Natural killer cell treated with Interleukin-12 subunit alpha and Interleukin-12 subunit beta and Interleukin-15 and Interleukin-18, amount 100 ng/mL, for 72 hours (primary cell): ENCODE measurements at regions not wholly inside any gene's neighbourhood (a gene's known extent, or its start where the extent isn't known, plus 50 kb on each side); places are given as distances from the start of the nearest gene placed in this dataset.
"Not testable (repeated sequence)": the region's sequence is repeated elsewhere in the genome, so short reads cannot be mapped to it uniquely, and the experiment has no call there.

Experiments used
- ATAC-seq, 2 donors: fragments of 150-1000 bp; cut with Tn5 transposase in 1 of 2; sonication (Bioruptor Pico), chemical (Tn5 transposase) in 1 of 2; 2 replicates each; pipeline ENCODE4 v1.10.0; 2021
- DNase-seq: peaks from one replicate; pipeline ENCODE4 v3.0.0; 2022; ENCODE audit warnings: low spot score
- H3K27ac Mint-ChIP-seq, 2 donors: 1 replicate in 1 of 2; 2 replicates in 1 of 2; pipeline ENCODE4 v1.8.0; 2022; ENCODE audit warnings: mixed read lengths in 2 of 2, mild to moderate bottlenecking in 1 of 2, moderate library complexity in 1 of 2
- H3K27me3 Mint-ChIP-seq, 2 donors: 1 replicate in 1 of 2; 2 replicates in 1 of 2; pipeline ENCODE4 v1.8.0; 2022; ENCODE audit warnings: mixed read lengths in 2 of 2
- H3K36me3 Mint-ChIP-seq: one replicate; pipeline ENCODE4 v1.8.0; 2022; ENCODE audit warnings: mixed read lengths
- H3K4me1 Mint-ChIP-seq, 2 donors: 1 replicate in 1 of 2; 2 replicates in 1 of 2; pipeline ENCODE4 v1.8.0; 2022; ENCODE audit warnings: low read depth in 2 of 2, mixed read lengths in 2 of 2, mild to moderate bottlenecking in 1 of 2
- H3K4me3 Mint-ChIP-seq: one replicate; pipeline ENCODE4 v1.8.0; 2022; ENCODE audit warnings: mixed read lengths
- H3K9me3 Mint-ChIP-seq: 2 replicates; pipeline ENCODE4 v1.8.0; 2022; ENCODE audit warnings: mixed read lengths

DNA sequence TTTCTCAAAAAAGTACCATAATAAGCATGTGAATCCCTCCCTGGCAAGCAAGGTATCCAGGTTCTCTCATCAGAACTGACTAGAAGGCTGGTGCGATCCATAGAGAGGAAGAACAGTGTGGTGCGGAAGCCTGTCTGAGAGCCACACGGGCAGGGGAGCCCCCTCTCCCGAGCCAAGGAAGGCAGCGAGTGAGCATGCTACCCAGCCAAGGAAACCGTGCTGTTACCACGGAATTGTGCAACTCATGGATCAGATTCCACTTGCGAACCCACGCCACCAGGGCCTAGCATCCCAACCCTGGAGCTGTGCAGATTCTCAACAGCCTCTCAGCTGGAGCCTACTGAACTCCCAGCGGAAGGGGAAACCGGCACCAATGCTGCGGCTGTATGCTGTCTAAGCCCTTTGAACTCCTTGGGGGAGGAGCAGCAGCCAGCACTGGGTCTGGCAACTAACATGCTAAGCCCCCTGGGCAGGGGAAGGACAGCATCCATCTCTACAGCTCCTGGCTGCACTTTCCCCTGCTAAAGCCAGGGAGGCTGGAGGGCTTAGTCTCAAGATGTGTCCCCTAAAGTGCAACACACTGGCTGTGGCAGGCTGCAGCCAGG is 823.1 kb downstream of the EPHA4 start:
- H3K27ac Mint-ChIP-seq, result no peak overlapping the region
- no peak overlapping the region for H3K4me3 Mint-ChIP-seq
- H3K36me3 Mint-ChIP-seq, result no peaks in the 10 kb centered on the region
- DNase-seq (no peak), ATAC-seq (peak; percentile 33 to 48)
- H3K4me1 Mint-ChIP-seq, result no peaks in the 10 kb centered on the region
- H3K9me3 Mint-ChIP-seq, result peaks cover 3% of the 10 kb centered on the region
- no peaks in the 10 kb centered on the region for H3K27me3 Mint-ChIP-seq

DNA sequence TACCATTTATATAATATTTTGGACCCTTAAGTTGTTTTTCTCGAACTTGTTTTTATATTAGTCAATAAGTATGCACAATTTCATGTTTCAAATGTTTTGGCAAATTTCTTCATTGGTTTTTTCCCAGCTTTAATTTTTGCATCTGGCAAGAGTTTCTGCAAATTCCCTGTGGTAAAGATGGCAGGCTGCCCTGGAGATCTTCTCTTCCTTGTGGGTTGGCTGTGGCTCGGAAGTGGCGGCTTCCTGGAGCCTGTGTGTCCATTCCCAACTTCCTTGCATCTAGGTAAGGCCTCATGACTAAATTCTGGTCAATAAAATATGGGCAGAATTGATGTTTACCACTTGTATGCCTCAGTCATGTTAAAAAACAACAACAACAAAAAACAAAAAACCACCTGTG is 818.6 kb downstream of the EPHA4 start:
- H3K9me3 Mint-ChIP-seq, result peaks cover 6% of the 10 kb centered on the region
- H3K36me3 Mint-ChIP-seq, result no peaks in the 10 kb centered on the region
- H3K4me3 Mint-ChIP-seq, result no peak overlapping the region
- no peak for ATAC-seq
- DNase-seq, result no peak
- no peak overlapping the region for H3K27ac Mint-ChIP-seq
- peaks cover 0 to 3% of the 10 kb centered on the region in 2 donors for H3K27me3 Mint-ChIP-seq
- no peaks in the 10 kb centered on the region for H3K4me1 Mint-ChIP-seq

DNA sequence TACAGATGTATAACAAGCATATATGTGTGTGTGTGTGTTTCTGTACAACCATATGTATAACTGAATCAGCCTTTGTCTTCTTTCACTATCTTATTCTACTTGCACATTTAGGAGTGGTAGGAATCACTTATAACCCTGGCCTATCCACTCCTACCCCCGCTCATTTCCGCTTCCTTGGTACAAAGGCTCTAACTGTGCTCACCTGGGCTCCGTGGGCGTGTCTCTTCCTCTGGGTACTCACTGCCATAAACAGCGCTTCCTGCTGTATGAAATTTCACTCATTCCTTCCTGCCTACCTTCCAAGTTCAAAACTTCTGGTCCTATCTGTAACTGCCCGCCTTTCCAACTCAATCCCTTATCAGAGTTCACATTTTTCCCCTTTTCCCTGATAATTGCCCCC is 815.5 kb downstream of the EPHA4 start:
- Mint-ChIP-seq H3K4me1 (no peaks in the 10 kb centered on the region), H3K27ac (no peak overlapping the region), H3K36me3 (no peaks in the 10 kb centered on the region), H3K4me3 (no peak overlapping the region), H3K27me3 (peaks cover 2 to 3% of the 10 kb centered on the region in 2 donors), H3K9me3 (peaks cover 4% of the 10 kb centered on the region)
- DNase-seq (no peak), ATAC-seq (no peak)

DNA sequence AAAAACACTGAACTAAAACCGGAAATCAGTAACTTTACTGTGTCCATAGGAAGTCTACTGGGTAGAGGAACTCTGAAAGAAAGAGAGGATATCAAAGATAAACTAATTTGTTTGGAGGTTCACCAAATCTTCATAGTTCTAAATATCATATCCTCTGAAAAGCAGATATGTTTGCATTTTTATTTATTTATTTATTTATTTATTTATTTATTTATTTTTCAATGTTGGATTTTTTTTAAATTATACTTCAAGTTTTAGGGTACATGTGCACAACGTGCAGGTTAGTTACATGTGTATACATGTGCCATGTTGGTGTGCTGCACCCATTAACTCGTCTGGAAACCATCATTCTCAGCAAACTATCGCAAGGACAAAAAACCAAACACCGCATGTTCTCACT is 813.7 kb downstream of the EPHA4 start:
- not testable (repeated sequence) for H3K4me3 Mint-ChIP-seq

DNA sequence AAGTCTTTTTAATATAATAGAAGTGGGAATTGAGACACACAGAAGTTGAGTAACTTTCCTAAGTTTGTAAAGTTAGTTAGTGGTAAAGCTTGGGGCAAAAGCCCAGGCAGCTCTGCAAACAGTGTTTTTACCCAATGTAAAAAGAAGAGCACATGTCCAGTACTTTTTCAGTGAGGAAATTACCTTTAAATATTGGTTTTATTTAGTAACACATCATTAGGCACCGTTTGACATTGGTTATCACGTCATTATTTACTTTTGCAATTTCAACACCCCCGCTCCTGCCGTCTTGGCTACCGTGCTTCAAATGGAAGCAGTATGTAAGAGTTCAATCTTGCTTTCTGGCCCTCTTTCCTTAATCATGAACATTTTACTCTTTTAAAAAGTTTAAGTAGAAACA is 807.9 kb downstream of the EPHA4 start:
- Mint-ChIP-seq H3K36me3 (no peaks in the 10 kb centered on the region), H3K27me3 (peaks cover 0 to 8% of the 10 kb centered on the region in 2 donors), H3K4me1 (no peaks in the 10 kb centered on the region), H3K9me3 (no peaks in the 10 kb centered on the region), H3K4me3 (no peak overlapping the region), H3K27ac (no peak overlapping the region)
- DNase-seq (no peak), ATAC-seq (no peak)

More for the DNA sequence above, 813.7 kb downstream of the EPHA4 start:
- not testable (repeated sequence) for H3K27me3 Mint-ChIP-seq, H3K9me3 Mint-ChIP-seq, ATAC-seq, H3K36me3 Mint-ChIP-seq, DNase-seq, H3K4me1 Mint-ChIP-seq, H3K27ac Mint-ChIP-seq

DNA sequence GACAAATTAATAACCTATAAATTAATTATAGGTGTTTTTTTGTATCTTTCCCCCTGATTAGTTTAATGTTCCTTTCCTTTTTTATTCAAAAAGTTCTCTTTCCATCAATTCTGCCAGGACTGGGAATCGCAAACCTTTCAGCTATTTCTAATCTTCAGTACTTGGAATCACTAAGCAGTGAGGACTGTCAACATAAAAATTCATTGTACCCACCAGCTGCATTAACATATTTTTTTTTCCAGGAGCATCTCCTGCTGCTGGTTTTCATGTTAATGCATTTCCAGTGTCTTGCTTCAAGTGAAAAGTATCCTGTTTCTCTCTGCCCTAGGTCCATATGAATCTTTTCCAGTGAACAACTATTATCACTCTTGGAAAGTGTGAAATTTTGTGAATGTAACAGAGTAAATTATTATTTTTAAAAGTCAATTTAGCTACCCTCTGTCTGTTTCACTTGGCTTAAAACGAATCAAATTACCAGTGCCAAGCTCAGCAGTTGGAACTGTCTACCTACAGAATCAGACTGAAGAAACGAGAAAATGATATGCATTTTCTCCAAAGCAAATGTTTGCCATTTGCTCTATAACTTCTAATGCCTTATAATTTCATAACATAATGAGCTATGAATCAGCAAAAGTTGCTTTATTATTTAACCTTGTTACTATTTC is 804.4 kb downstream of the EPHA4 start:
- Mint-ChIP-seq H3K4me1 (no peaks in the 10 kb centered on the region), H3K27me3 (no peaks in the 10 kb centered on the region), H3K4me3 (no peak overlapping the region), H3K36me3 (no peaks in the 10 kb centered on the region), H3K27ac (no peak overlapping the region), H3K9me3 (no peaks in the 10 kb centered on the region)
- ATAC-seq (no peak), DNase-seq (no peak)

DNA sequence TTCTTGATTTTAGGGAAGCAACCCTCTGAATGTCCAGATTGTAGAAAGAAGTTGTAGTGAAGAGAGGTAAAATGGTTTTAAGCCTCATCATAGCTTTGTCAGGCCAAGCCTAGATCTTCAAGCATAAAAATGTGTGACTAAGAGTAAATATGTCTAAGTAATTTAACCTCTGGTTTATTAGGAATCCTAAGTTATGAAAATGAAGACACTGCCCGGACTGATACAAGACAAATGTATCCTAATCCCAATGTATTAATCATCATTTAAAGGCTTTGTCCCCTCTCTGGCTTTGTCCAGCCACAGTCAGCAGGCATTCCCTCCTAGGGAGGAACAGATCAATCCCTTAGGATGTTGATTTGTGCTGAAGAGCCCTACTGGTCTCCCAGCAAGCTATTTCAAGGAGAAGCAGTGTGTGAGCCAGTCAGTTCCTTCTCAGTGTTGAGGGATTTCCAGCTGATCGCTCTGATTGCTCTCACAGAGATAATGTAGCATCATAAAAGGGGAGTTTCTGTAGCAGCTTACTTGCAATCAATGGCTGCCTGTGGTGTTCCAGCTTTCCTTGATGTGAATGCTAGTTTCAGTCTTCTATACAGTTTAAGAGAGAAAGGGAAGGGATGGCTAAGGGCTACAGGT is 796.1 kb downstream of the EPHA4 start:
- no peak overlapping the region for H3K27ac Mint-ChIP-seq
- no peaks in the 10 kb centered on the region for H3K36me3 Mint-ChIP-seq
- DNase-seq (no peak), ATAC-seq (no peak)
- H3K4me3 Mint-ChIP-seq, result no peak overlapping the region
- peaks cover 0 to 14% of the 10 kb centered on the region in 2 donors for H3K27me3 Mint-ChIP-seq
- no peaks in the 10 kb centered on the region for H3K4me1 Mint-ChIP-seq
- H3K9me3 Mint-ChIP-seq, result peaks cover 8% of the 10 kb centered on the region

DNA sequence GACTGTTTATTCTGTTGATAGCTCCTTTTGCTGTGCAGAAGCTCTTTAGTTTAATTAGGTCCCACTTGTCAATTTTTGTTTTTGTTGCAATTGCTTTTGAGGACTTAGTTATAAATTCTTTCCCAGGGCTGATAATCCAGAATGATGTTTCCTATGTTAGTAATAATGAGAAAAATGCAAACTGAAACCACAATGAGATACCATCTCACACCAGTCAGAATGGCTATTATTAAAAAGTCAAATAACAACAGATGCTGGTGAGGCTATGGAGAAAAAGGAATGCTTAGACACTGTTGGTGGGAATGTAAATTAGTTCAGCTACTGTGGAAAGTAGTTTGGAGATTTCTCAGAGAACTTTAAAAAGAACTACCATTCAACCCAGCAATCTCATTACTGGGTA is 793.0 kb downstream of the EPHA4 start:
- not testable (repeated sequence) for H3K4me1 Mint-ChIP-seq, H3K4me3 Mint-ChIP-seq, H3K36me3 Mint-ChIP-seq, ATAC-seq, DNase-seq, H3K27ac Mint-ChIP-seq
- Mint-ChIP-seq H3K9me3 (peaks cover 10% of the 10 kb centered on the region), H3K27me3 (peaks cover 2 to 14% of the 10 kb centered on the region in 2 donors)

DNA sequence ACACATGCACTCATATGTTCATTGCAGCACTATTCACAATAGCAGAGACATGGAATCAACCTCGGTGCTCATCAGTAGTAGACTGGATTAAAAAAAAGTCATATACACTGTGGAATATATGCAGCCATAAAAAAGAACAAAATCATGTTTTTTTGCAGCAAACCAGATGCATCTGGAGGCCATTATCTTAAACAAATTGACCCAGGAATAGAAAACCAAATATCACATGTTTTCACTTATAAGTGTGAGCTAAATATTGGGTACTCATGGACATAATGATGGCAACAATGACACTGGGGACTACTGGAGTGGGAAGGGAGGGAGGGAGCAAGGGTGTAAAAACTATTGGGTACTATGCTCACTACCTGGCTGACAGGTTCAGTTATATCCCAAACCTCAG is 792.6 kb downstream of the EPHA4 start:
- no peak overlapping the region for H3K27ac Mint-ChIP-seq
- DNase-seq (no peak), ATAC-seq (no peak)
- H3K4me3 Mint-ChIP-seq, result no peak overlapping the region
- H3K27me3 Mint-ChIP-seq, result peaks cover 2 to 14% of the 10 kb centered on the region in 2 donors
- H3K9me3 Mint-ChIP-seq, result peaks cover 10% of the 10 kb centered on the region
- no peaks in the 10 kb centered on the region for H3K4me1 Mint-ChIP-seq
- H3K36me3 Mint-ChIP-seq, result no peaks in the 10 kb centered on the region

DNA sequence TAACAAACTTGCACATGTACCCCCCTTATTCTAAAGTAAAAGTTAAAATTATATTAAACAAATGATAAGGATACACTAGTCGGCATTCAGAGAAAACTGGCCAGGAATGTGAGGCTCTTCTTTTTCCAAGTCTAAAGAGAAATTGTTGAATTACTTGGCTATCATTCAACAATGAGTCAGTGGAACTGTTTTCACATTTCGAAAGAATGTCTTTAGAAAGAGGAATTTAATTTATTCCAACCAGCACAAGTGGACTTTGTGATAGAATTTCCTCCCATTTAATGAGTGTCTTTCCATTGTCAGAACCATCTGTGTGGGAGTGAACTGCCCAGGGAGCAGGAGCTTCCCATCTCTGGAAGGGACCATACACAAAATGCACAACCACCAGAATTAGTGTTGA is 792.2 kb downstream of the EPHA4 start:
- Mint-ChIP-seq H3K9me3 (peaks cover 10% of the 10 kb centered on the region), H3K4me3 (no peak overlapping the region)

DNA sequence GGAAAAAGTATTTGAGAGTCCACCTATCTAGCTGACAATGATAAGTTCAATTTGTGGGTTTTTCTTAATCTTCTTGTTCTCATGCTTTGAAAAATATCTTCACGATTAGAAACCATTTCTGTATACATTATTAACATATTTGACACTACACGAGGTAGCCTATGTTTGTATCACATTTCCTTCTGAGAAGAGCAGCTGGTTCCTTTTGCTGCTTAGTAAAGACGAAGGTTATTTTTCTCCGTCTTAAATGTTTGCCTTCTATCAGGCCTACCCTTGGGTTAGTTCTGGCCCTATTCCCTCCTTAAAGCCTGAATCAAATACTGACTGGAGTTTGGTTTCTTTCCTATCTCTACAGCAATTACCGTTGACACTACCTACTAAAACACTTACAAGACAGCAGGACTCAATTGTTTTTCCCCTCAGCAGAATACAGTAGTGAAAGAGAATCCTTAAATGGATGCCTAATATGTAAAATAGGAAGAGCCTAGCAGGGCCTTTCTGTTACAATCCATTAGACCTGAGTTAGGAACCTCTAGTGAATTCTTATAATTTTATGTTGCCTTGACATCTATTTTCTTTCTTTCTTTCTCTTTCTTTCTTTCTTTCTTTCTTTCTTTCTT is 790.4 kb downstream of the EPHA4 start:
- peaks cover 2 to 14% of the 10 kb centered on the region in 2 donors for H3K27me3 Mint-ChIP-seq
- no peak overlapping the region for H3K27ac Mint-ChIP-seq
- no peak overlapping the region for H3K4me3 Mint-ChIP-seq
- ATAC-seq (no peak), DNase-seq (no peak)
- peaks cover 10% of the 10 kb centered on the region for H3K9me3 Mint-ChIP-seq
- H3K36me3 Mint-ChIP-seq, result no peaks in the 10 kb centered on the region
- no peaks in the 10 kb centered on the region for H3K4me1 Mint-ChIP-seq

More for the DNA sequence above, 792.2 kb downstream of the EPHA4 start:
- Mint-ChIP-seq H3K27me3 (peaks cover 2 to 14% of the 10 kb centered on the region in 2 donors), H3K36me3 (no peaks in the 10 kb centered on the region), H3K27ac (no peak overlapping the region), H3K4me1 (no peaks in the 10 kb centered on the region)
- DNase-seq, result no peak
- ATAC-seq, result no peak

DNA sequence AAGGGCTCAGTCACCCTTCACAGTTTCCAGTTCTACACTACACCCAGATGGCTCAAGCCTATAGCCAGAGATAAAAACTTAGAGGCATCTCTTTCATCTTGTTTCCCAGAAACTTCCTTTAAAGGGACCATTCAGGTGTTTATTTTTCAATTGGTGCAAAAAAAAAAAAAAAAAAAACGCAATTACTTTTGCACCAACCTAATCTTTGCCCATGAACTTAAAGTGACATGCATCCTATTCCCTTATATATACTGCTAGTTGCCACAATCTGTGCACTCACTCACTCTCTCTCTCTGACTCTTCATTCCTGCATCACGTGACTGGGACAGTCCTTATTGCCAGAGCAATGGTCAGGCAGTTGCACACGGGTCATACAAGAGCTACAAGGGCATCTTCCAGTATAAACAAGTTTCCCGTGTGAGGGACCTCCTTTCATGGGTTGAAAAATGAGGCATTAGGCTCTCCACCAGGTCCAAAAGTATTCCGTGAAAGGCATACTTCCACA is 789.4 kb downstream of the EPHA4 start:
- no peak overlapping the region for H3K4me3 Mint-ChIP-seq
- no peaks in the 10 kb centered on the region for H3K36me3 Mint-ChIP-seq
- H3K27ac Mint-ChIP-seq, result no peak overlapping the region
- H3K27me3 Mint-ChIP-seq, result peaks cover 2 to 4% of the 10 kb centered on the region in 2 donors
- no peak for ATAC-seq
- no peaks in the 10 kb centered on the region for H3K4me1 Mint-ChIP-seq
- DNase-seq, result no peak
- H3K9me3 Mint-ChIP-seq, result peaks cover 9% of the 10 kb centered on the region

DNA sequence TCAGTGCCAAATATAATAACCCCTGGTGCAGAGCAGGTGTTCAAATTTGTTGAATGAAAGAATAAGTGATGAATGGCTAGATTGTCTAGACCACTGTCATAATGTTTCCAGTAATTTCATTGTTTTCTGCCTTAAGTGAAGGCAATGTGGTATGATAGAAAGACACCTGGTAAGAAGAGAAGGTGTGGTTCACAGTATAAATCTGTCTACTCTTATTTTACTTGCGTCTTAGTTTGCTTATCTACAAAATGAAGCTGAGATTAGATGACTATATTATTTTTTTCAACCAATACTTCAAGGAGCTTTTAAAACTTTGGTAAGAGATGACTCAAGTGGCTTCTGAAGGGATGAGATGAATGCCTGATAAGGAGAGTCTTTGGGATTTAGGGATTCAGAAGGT is 788.4 kb downstream of the EPHA4 start:
- DNase-seq (no peak), ATAC-seq (no peak)
- no peaks in the 10 kb centered on the region for H3K4me1 Mint-ChIP-seq
- no peak overlapping the region for H3K4me3 Mint-ChIP-seq
- no peak overlapping the region for H3K27ac Mint-ChIP-seq
- no peaks in the 10 kb centered on the region for H3K36me3 Mint-ChIP-seq
- peaks cover 0 to 2% of the 10 kb centered on the region in 2 donors for H3K27me3 Mint-ChIP-seq
- H3K9me3 Mint-ChIP-seq, result peaks cover 6% of the 10 kb centered on the region

DNA sequence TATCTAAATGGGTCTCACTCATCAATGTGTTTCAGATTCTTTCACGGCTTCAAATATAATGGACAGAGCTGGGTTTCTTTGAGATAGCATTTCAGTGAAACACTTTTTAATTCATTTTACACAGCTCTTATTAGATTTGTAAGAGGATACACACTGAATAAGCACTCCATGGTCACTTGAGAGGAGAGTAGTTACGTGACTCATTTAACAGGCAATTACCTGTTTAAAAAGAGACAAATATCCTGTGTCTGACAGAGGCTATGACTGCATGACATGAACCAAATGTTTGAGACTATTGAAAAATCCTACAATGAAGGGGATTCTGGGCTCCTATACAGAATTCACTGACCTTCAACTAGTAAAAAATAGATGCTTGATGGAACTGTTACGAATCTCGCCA is 786.9 kb downstream of the EPHA4 start:
- H3K36me3 Mint-ChIP-seq, result no peaks in the 10 kb centered on the region
- H3K27me3 Mint-ChIP-seq, result peaks cover 0 to 2% of the 10 kb centered on the region in 2 donors
- no peaks in the 10 kb centered on the region for H3K4me1 Mint-ChIP-seq
- no peak for DNase-seq
- no peak for ATAC-seq
- H3K9me3 Mint-ChIP-seq, result peaks cover 2% of the 10 kb centered on the region
- H3K4me3 Mint-ChIP-seq, result no peak overlapping the region
- H3K27ac Mint-ChIP-seq, result no peak overlapping the region
